Sciatic nerve (tissue), 2 donors: ENCODE measurements at regions not wholly inside any gene's neighbourhood (a gene's known extent, or its start where the extent isn't known, plus 50 kb on each side); places are given as distances from the start of the nearest gene placed in this dataset.

Experiments used
- ATAC-seq: fragments of 200-7000 bp; cut with Tn5 transposase; one replicate; pipeline ENCODE4 v1.9.1; 2020; ENCODE audit warnings: mild to moderate bottlenecking, moderate library complexity
- DNase-seq: peaks from one replicate; pipeline ENCODE4 v3.0.0-alpha.2; 2020; ENCODE audit warnings: low spot score
- intact Hi-C: fragments of 100-400 bp; cut with DNase I; formaldehyde crosslinking; loops from one replicate; pipeline ENCODE4 v1.14.2; 2022
- donor health status: DM: no; HTN: no; CAD: no.
- donor health status: DM: no; HTN: no; CAD: no.

GRCh38 chr1:83813576-83813975 lies 185.4 kb downstream of the TTLL7 start:
- DNase-seq: no peak
- ATAC-seq: no peak
- intact Hi-C loops: no loop called here

DNA sequence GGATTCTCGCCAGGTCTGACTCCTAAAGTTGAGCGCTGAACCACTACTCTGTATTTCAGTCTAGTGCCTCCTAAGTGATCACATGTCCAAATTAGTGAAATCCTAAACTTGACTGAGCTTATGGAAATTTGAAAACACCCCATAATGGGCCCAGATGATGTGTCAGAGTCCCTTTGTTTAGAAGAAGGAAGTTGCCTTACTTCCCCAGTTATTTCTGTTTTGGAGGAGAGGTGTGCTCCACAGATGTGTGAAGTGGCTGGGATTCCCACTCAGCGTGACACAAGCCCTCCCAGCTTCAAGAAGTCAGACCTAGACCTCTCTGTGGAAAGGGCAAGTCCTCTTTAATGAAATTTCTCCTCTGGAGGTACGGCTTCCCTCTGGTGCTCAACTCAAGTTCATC lies 188.8 kb downstream of the TTLL7 start:
- intact Hi-C loops: no loop called here
- DNase-seq (no peak), ATAC-seq (no peak)

DNA sequence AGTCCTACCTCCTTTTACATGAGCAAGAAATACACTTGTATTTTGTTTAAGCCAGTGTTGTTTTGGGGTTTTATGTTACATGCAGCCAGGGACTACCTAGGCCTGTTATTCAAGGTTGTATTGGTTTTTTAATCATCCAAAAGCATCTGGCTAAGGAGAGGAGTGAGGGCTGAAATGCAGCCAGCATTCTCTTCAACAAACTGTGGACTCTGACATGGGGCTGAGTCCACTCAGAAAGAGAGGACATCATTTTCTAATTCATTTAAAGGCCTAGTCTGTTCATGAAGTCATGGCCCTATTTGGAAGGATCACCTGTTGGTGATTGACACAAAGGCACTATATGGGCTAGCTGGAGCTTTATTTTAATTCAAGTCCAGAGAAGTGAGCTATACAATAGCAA lies 190.4 kb downstream of the TTLL7 start:
- ATAC-seq: no peak
- DNase-seq: no peak
- intact Hi-C loops: no loop called here

GRCh38 chr1:83807821-83808220 lies 191.1 kb downstream of the TTLL7 start:
- DNase-seq (no peak), ATAC-seq (no peak)
- intact Hi-C loops: no loop called here

- intact Hi-C loops: no loop called here
- DNase-seq (no peak), ATAC-seq (no peak)
Observed at GRCh38 chr1:83807231-83807630, 191.7 kb downstream of the TTLL7 start.

- DNase-seq (no peak), ATAC-seq (no peak)
- intact Hi-C loops: no loop called here
Observed at GRCh38 chr1:83805921-83806320, 193.0 kb downstream of the TTLL7 start.

- ATAC-seq (peak; percentile 34), DNase-seq (no peak)
- intact Hi-C loops: no loop called here
Observed at GRCh38 chr1:83802460-83803152, 196.3 kb downstream of the TTLL7 start.

GRCh38 chr1:83802023-83802422 lies 196.9 kb downstream of the TTLL7 start:
- ATAC-seq (no peak), DNase-seq (no peak)

GRCh38 chr1:83800066-83800465 lies 198.9 kb downstream of the TTLL7 start:
- intact Hi-C loops: no loop called here
- DNase-seq (no peak), ATAC-seq (no peak)

More at GRCh38 chr1:83802023-83802422, 196.9 kb downstream of the TTLL7 start:
- intact Hi-C loops: no loop called here

- DNase-seq (no peak), ATAC-seq (no peak)
- intact Hi-C loops: no loop called here
Observed at GRCh38 chr1:83799594-83799993, 199.3 kb downstream of the TTLL7 start.

DNA sequence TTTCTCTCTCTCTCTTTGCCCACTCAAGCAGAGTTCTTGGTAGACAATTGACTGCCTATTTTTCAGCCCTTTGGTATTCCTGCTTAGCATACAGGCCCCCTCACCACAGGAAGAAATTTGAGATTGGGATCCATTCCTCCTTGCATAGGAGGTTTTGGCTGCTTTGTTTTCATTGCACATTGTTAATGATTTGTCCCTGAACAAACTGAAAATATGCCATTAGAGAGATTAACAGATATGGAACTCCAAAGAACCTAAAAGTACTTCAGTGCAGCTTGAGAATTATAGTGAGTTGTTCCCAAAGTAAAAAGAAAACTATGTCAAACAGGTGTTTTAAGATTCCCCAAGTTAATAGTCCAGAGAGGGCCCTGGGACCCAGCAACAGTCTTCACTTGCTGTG lies 200.0 kb downstream of the TTLL7 start:
- DNase-seq (no peak), ATAC-seq (no peak)
- intact Hi-C loops: no loop called here

GRCh38 chr1:83796409-83796808 lies 202.5 kb downstream of the TTLL7 start:
- ATAC-seq: no peak
- intact Hi-C loops: no loop called here
- no peak for DNase-seq

GRCh38 chr1:83794384-83794783 lies 204.5 kb downstream of the TTLL7 start:
- ATAC-seq (no peak), DNase-seq (no peak)
- intact Hi-C loops: no loop called here

DNA sequence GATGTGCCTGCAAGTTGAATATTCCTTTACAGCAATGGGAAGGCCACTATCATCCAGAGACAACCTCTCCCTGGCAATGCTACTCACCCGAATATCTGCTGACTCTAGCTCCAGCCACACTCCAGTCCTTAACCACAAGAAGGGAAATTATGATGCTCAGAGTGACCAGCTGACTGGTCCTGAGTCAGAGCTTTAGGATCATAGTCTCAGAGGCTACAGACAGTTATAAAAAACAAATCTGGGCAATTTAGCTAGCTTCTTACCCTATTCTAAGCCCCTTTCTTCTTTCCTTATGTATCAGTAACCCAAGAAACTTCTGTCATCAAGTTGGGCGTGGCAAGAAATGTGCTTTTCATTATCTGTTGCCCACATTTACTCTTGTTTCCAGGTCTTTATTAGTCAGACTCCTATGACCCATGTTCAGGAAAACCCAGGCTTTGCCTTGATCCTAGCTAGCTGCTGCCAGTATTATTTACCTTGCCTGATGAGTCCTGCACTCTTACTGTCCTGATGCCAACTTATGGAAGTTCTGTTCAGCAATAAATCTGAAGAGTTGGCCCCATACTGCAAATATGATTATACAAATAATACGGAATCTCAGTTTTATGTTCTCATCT lies 207.0 kb downstream of the TTLL7 start:
- intact Hi-C loops: no loop called here
- DNase-seq: no peak
- no peak for ATAC-seq

- no peak for DNase-seq
- intact Hi-C loops: no loop called here
- ATAC-seq: no peak
Observed at GRCh38 chr1:83790446-83790845, 208.5 kb downstream of the TTLL7 start.

- ATAC-seq (no peak), DNase-seq (no peak)
- intact Hi-C loops: no loop called here
Observed at GRCh38 chr1:83787246-83787998, 211.5 kb downstream of the TTLL7 start.

DNA sequence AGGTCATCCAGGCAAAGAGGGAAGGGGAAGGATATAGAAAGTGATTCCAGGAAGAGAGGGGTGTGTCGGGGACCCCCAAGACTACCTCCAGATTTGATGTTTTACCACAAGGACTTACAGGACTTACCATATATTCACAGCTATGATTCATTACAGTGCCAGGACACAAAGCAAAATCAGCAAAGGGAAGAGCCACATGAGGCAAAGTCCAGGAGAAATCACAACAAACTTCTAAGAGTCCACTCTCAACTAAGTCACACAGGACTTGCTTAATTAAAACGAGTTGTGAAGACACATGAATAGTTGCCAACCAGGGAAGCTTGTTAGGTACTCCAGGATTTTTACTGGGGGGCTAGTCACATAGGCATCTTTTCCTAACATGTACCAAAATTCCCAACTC lies 217.3 kb downstream of the TTLL7 start:
- intact Hi-C loops: no loop called here
- ATAC-seq (no peak), DNase-seq (no peak)

GRCh38 chr1:83779565-83779964 lies 219.4 kb downstream of the TTLL7 start:
- no peak for ATAC-seq
- DNase-seq: no peak
- intact Hi-C loops: no loop called here

- intact Hi-C loops: no loop called here
- DNase-seq (no peak), ATAC-seq (no peak)
Observed at GRCh38 chr1:83777758-83778101, 221.2 kb downstream of the TTLL7 start.

DNA sequence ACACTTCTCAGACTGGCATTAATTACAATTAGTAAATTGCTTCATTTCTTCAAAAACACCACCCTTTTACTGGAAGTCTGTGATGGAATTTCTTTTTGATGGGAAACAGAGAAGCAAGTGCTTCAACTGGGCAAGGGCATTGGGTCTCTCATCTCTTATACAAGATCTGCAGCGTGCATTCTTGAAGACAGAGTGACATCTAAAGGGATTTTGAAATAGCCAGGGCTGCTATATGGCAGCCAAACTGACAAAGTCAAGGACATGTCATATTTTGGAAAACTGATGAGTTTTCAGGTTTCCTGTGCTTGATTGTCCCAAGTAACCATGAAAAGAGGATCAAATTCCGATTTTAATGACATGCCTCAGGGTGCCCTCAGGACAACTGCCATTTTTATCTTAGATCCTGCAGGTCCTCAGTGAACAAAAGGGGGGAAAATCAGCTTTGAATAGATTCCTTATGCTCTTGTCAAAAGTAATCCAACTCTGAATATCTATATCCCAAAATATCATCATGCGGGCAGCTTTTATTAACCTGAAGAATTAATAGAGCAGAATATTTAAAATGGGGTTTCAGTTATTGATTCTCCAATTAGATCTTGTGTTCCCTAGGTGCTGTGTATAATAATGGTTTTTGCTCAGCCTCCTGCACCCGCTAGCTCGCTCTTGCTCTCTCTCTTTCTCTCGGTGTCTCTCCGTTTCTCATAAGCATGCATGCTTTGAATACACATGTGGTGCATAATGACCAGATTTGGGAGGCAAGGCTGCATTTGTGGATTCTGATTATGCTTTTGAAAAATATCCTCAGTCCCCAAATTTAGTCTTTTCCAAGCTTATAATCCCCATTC lies 221.8 kb downstream of the TTLL7 start:
- ATAC-seq: no peak

More for the DNA sequence above, 221.8 kb downstream of the TTLL7 start:
- DNase-seq: no peak
- intact Hi-C loops: no loop called here
